H9 (cell line): ENCODE measurements at regions not wholly inside any gene's neighbourhood (a gene's known extent, or its start where the extent isn't known, plus 50 kb on each side); places are given as distances from the start of the nearest gene placed in this dataset.

Source experiments
- DNase-seq: peaks from one replicate; pipeline ENCODE4 v3.0.0-alpha.2; 2017
- H2AFZ ChIP-seq: one replicate; pipeline ENCODE4 v1.6.1; 2013; ENCODE audit warnings: mild to moderate bottlenecking, low read length, control low read depth, moderate library complexity
- H2AK5ac ChIP-seq: 2 replicates; pipeline ENCODE4 v1.6.1; 2013; ENCODE audit warnings: low read length, control low read depth, mixed read lengths; ENCODE audit not compliant: insufficient read length
- H2BK120ac ChIP-seq: one replicate; pipeline ENCODE4 v1.6.1; 2013; ENCODE audit warnings: low read depth, mild to moderate bottlenecking, low read length, control low read depth, inconsistent platforms; ENCODE audit not compliant: poor library complexity, severe bottlenecking
- H2BK12ac ChIP-seq: 2 replicates; pipeline ENCODE4 v1.6.1; 2013; ENCODE audit warnings: low read length, control low read depth, mixed read lengths, low read depth; ENCODE audit not compliant: insufficient read length
- H2BK15ac ChIP-seq: 2 replicates; pipeline ENCODE4 v1.6.1; 2013; ENCODE audit warnings: low read depth, low read length, control low read depth
- H2BK20ac ChIP-seq: one replicate; pipeline ENCODE4 v1.6.1; 2013; ENCODE audit warnings: low read depth, mild to moderate bottlenecking, low read length, control low read depth, inconsistent platforms; ENCODE audit not compliant: poor library complexity, severe bottlenecking
- H2BK5ac ChIP-seq: 2 replicates; pipeline ENCODE4 v1.6.1; 2013; ENCODE audit warnings: low read length, control low read depth, mixed read lengths; ENCODE audit not compliant: insufficient read length
- H3K14ac ChIP-seq: 2 replicates; pipeline ENCODE4 v1.6.1; 2013; ENCODE audit warnings: low read length, control low read depth; ENCODE audit not compliant: insufficient read depth
- H3K18ac ChIP-seq: 2 replicates; pipeline ENCODE4 v1.6.1; 2013; ENCODE audit warnings: low read depth, mild to moderate bottlenecking, mixed read lengths, low read length, control low read depth; ENCODE audit not compliant: insufficient read length
- H3K23ac ChIP-seq: 2 replicates; pipeline ENCODE4 v1.6.1; 2013; ENCODE audit warnings: low read length, control low read depth, mixed read lengths, low read depth; ENCODE audit not compliant: insufficient read length
- H3K23me2 ChIP-seq: 2 replicates; pipeline ENCODE4 v1.6.1; 2013; ENCODE audit warnings: low read depth, mild to moderate bottlenecking, mixed read lengths, low read length, control low read depth; ENCODE audit not compliant: insufficient read length, poor library complexity, severe bottlenecking
- H3K27ac ChIP-seq: 2 replicates; pipeline ENCODE4 v1.5.1; 2013; ENCODE audit warnings: low read length, control low read depth, mixed read lengths, low read depth; ENCODE audit not compliant: insufficient read length
- H3K27me3 ChIP-seq: 2 replicates; pipeline ENCODE4 v1.6.1; 2013; ENCODE audit warnings: low read length, control low read depth, inconsistent platforms; ENCODE audit not compliant: insufficient read depth
- H3K4ac ChIP-seq: 2 replicates; pipeline ENCODE4 v1.6.1; 2013; ENCODE audit warnings: low read depth, mild to moderate bottlenecking, control low read depth, inconsistent platforms, low read length, moderate library complexity
- H3K4me1 ChIP-seq: 2 replicates; pipeline ENCODE4 v1.6.1; 2013; ENCODE audit warnings: low read length, control low read depth, inconsistent platforms; ENCODE audit not compliant: insufficient read depth
- H3K4me2 ChIP-seq: 2 replicates; pipeline ENCODE4 v1.6.1; 2013; ENCODE audit warnings: low read length, control low read depth, mixed read lengths; ENCODE audit not compliant: insufficient read length, insufficient read depth
- H3K56ac ChIP-seq: 2 replicates; pipeline ENCODE4 v1.6.1; 2013; ENCODE audit warnings: low read depth, mild to moderate bottlenecking, mixed read lengths, low read length, control low read depth; ENCODE audit not compliant: insufficient read length
- H3K79me1 ChIP-seq: 2 replicates; pipeline ENCODE4 v1.6.1; 2013; ENCODE audit warnings: low read depth, mild to moderate bottlenecking, moderate library complexity, low read length, control low read depth, inconsistent platforms; ENCODE audit not compliant: insufficient read depth, poor library complexity, severe bottlenecking
- H3K79me2 ChIP-seq: 2 replicates; pipeline ENCODE4 v1.6.1; 2013; ENCODE audit warnings: low read length, control low read depth, inconsistent platforms; ENCODE audit not compliant: insufficient read depth
- H3K9ac ChIP-seq: 2 replicates; pipeline ENCODE4 v1.6.1; 2013; ENCODE audit warnings: low read length, control low read depth, mixed read lengths; ENCODE audit not compliant: insufficient read length; ENCODE audit errors: extremely low read depth
- H3K9me3 ChIP-seq: one replicate; pipeline ENCODE4 v1.6.1; 2013; ENCODE audit warnings: low read depth, low read length, inconsistent platforms; ENCODE audit not compliant: control insufficient read depth
- H3T11ph ChIP-seq: one replicate; pipeline ENCODE4 v1.6.1; 2013; ENCODE audit warnings: mild to moderate bottlenecking, low read length, control low read depth, inconsistent platforms
- H4K20me1 ChIP-seq: one replicate; pipeline ENCODE4 v1.6.1; 2013; ENCODE audit not compliant: control insufficient read depth, insufficient read length, insufficient read depth
- H4K5ac ChIP-seq: 2 replicates; pipeline ENCODE4 v1.6.1; 2013; ENCODE audit warnings: low read depth, mild to moderate bottlenecking, mixed read lengths, low read length, control low read depth; ENCODE audit not compliant: insufficient read length
- H4K8ac ChIP-seq: replicated peaks from 2 replicates; pipeline ENCODE4 v1.6.1; 2013; ENCODE audit warnings: low read length, control low read depth, mixed read lengths, low read depth; ENCODE audit not compliant: insufficient read length
- H4K91ac ChIP-seq: 2 replicates; pipeline ENCODE4 v1.6.1; 2013; ENCODE audit warnings: low read depth, mild to moderate bottlenecking, moderate library complexity, mixed read lengths, low read length, control low read depth; ENCODE audit not compliant: insufficient read length
- H3K27ac Mint-ChIP-seq, 3 experiments: 2 replicates in 2 of 3; 3 replicates in 1 of 3; pipeline ENCODE4 v1.8.0; 2020 to 2021; ENCODE audit warnings: mixed read lengths in 3 of 3, mild to moderate bottlenecking in 1 of 3, moderate library complexity in 1 of 3
- H3K27me3 Mint-ChIP-seq: 2 replicates; pipeline ENCODE4 v1.8.0; 2021; ENCODE audit warnings: low read depth, mild to moderate bottlenecking, moderate library complexity, mixed read lengths
- H3K36me3 Mint-ChIP-seq, 3 experiments: 2 replicates in 2 of 3; 3 replicates in 1 of 3; pipeline ENCODE4 v1.8.0; 2020 to 2021; ENCODE audit warnings: low read depth in 3 of 3, mixed read lengths in 3 of 3; ENCODE audit not compliant: insufficient read depth in 1 of 3
- H3K4me1 Mint-ChIP-seq, 2 experiments: 2 replicates each; pipeline ENCODE4 v1.8.0; 2020; ENCODE audit warnings: mixed read lengths in 2 of 2
- H3K4me3 Mint-ChIP-seq, 2 experiments: 2 replicates in 1 of 2; 3 replicates in 1 of 2; pipeline ENCODE4 v1.8.0; 2020 to 2021; ENCODE audit warnings: mild to moderate bottlenecking in 2 of 2, mixed read lengths in 2 of 2, moderate library complexity in 1 of 2
- H3K9me3 Mint-ChIP-seq, 2 experiments: 2 replicates in 1 of 2; 3 replicates in 1 of 2; pipeline ENCODE4 v1.8.0; 2020; ENCODE audit warnings: mild to moderate bottlenecking in 2 of 2, mixed read lengths in 2 of 2, moderate library complexity in 1 of 2
- WGBS: extraction: QIAGEN DNeasy Blood & Tissue Kit; methylation state at CpG from one replicate; pipeline ENCODE4 v1.1.7; 2013; ENCODE audit warnings: missing lambda C conversion rate, low lambda C conversion rate, mixed read lengths; ENCODE audit not compliant: insufficient read length; ENCODE audit errors: extremely low coverage; 5-methylcytosine and 5-hydroxymethylcytosine counted together
- TF ChIP-seq, protein P1 (sequence below): fragments of 200-600 bp; sonication (generic); conservative IDR thresholded peaks from 3 replicates; pipeline ENCODE4 v1.8.0; 2021; ENCODE audit warnings: antibody characterized with exemption, mild to moderate bottlenecking

DNA sequence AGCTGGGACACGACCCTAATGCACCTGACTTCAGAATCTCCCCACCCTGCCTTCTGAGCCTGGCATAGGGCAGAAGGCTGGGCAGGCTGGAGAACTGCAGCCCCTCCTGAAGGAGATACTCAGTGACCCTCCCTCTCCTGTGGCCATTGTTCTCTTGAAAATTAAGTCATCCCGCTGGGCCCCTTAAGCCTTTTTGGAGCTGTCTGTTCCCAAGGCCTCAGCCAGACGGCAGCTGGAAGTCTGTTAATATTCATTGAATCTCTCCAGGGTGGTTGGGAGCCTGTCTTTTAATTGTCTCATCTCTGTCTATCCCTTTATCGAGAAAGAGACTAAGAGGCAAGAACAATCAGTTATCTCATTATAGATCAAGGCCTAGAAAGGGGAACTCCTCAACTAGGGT lies 118.1 kb upstream of the PCBD1 start:
- no peaks in the 10 kb centered on the region for H3K9me3 ChIP-seq
- H3K9ac ChIP-seq: no peak overlapping the region
- H3K79me2 ChIP-seq: no peaks in the 10 kb centered on the region
- peaks cover 17 to 29% of the 10 kb centered on the region in 2 experiments for H3K4me1 Mint-ChIP-seq
- no peak overlapping the region for H2BK120ac ChIP-seq
- no peaks in the 10 kb centered on the region for H4K20me1 ChIP-seq
- H2BK15ac ChIP-seq: no peak overlapping the region
- WGBS: no CpG with 5 or more reads among the region's 4 CpGs
- no peak overlapping the region for H3K18ac ChIP-seq
- no peak overlapping the region for H2BK20ac ChIP-seq
- no peak overlapping the region for H3K23ac ChIP-seq
- no peaks in the 10 kb centered on the region for H3K36me3 Mint-ChIP-seq
- 0 out of 5 replicates have a peak overlapping the region, but pooled peaks of 1 of the 2 experiments have one; percentile 24 for H3K4me3 Mint-ChIP-seq
- TF ChIP-seq, protein P1, sequence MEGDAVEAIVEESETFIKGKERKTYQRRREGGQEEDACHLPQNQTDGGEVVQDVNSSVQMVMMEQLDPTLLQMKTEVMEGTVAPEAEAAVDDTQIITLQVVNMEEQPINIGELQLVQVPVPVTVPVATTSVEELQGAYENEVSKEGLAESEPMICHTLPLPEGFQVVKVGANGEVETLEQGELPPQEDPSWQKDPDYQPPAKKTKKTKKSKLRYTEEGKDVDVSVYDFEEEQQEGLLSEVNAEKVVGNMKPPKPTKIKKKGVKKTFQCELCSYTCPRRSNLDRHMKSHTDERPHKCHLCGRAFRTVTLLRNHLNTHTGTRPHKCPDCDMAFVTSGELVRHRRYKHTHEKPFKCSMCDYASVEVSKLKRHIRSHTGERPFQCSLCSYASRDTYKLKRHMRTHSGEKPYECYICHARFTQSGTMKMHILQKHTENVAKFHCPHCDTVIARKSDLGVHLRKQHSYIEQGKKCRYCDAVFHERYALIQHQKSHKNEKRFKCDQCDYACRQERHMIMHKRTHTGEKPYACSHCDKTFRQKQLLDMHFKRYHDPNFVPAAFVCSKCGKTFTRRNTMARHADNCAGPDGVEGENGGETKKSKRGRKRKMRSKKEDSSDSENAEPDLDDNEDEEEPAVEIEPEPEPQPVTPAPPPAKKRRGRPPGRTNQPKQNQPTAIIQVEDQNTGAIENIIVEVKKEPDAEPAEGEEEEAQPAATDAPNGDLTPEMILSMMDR: no peak
- no peaks in the 10 kb centered on the region for H3K23me2 ChIP-seq
- H4K91ac ChIP-seq: no peak overlapping the region
- H2AFZ ChIP-seq: no peak overlapping the region
- no peak overlapping the region for H3K27ac ChIP-seq
- no peak overlapping the region for H3K56ac ChIP-seq
- H4K5ac ChIP-seq: no peak overlapping the region
- no peak overlapping the region for H3K4me2 ChIP-seq
- H4K8ac ChIP-seq: no peak overlapping the region
- H2BK12ac ChIP-seq: no peak overlapping the region
- H3K27ac Mint-ChIP-seq: no peak overlapping the region
- no peaks in the 10 kb centered on the region for H3K9me3 Mint-ChIP-seq
- no peak overlapping the region for H3K4ac ChIP-seq
- H3K27me3 ChIP-seq: no peaks in the 10 kb centered on the region
- DNase-seq: no peak
- H2AK5ac ChIP-seq: no peak overlapping the region
- H3K4me1 ChIP-seq: no peaks in the 10 kb centered on the region
- no peak overlapping the region for H2BK5ac ChIP-seq
- H3K79me1 ChIP-seq: no peaks in the 10 kb centered on the region
- H3T11ph ChIP-seq: no peak overlapping the region
- peaks cover 24% of the 10 kb centered on the region for H3K27me3 Mint-ChIP-seq
- H3K14ac ChIP-seq: no peak overlapping the region; the same call in 1 of the 2 replicates
